ENCODE measurements at regions not wholly inside any gene's neighbourhood (a gene's known extent, or its start where the extent isn't known, plus 50 kb on each side); places are given as distances from the start of the nearest gene placed in this dataset.

- no peaks in the 10 kb centered on the region for H3K4me1 ChIP-seq
- no peak for DNase-seq
- intact Hi-C loops (cut with DNase I) = no loop called here
- 61 to 62% methylated on average over 6 of the region's 6 CpGs for WGBS, 2 donors
- H3K9me3 ChIP-seq = no peaks in the 10 kb centered on the region
- no peaks in the 10 kb centered on the region for H3K36me3 ChIP-seq
- no peak overlapping the region for H3K27ac ChIP-seq
- H3K27me3 ChIP-seq = no peaks in the 10 kb centered on the region
- no peak for TF ChIP-seq CTCF (IDR thresholded peaks at IDR 0.05)
- no peak for TF ChIP-seq POLR2A (IDR thresholded peaks at IDR 0.05)
- TF ChIP-seq POLR2AphosphoS5 (IDR thresholded peaks at IDR 0.05) = no peak
- TF ChIP-seq EP300 (IDR thresholded peaks at IDR 0.05) = no peak
- no peak overlapping the region for H3K4me3 ChIP-seq
These were observed 146.0 kb upstream of the FBXL7 start for GRCh38 chr5:15354021-15354420.

- H3K36me3 ChIP-seq = no peaks in the 10 kb centered on the region
- no peaks in the 10 kb centered on the region for H3K9me3 ChIP-seq
- H3K4me3 ChIP-seq = no peak overlapping the region
- no peaks in the 10 kb centered on the region for H3K4me1 ChIP-seq
- intact Hi-C loops (cut with DNase I) = no loop called here
- no peak for DNase-seq
- 39 to 49% methylated on average over 3 of the region's 3 CpGs for WGBS, 2 donors
- no peaks in the 10 kb centered on the region for H3K27me3 ChIP-seq
- no peak for TF ChIP-seq POLR2AphosphoS5 (IDR thresholded peaks at IDR 0.05)
- H3K27ac ChIP-seq = no peak overlapping the region
These were observed 146.8 kb upstream of the FBXL7 start for GRCh38 chr5:15353086-15353645.

GRCh38 chr5:15350614-15351013, 149.4 kb upstream of the FBXL7 start:
- TF ChIP-seq EP300 (IDR thresholded peaks at IDR 0.05) = no peak
- TF ChIP-seq POLR2AphosphoS5 (IDR thresholded peaks at IDR 0.05) = no peak
- no peak for TF ChIP-seq POLR2A (IDR thresholded peaks at IDR 0.05)
- no peak for TF ChIP-seq CTCF (IDR thresholded peaks at IDR 0.05)
- H3K27ac ChIP-seq = no peak overlapping the region
- 76 to 92% methylated on average over 1 of the region's 1 CpG for WGBS, 2 donors
- no peak overlapping the region for H3K4me3 ChIP-seq
- no peaks in the 10 kb centered on the region for H3K36me3 ChIP-seq
- intact Hi-C loops (cut with DNase I) = no loop called here
- no peaks in the 10 kb centered on the region for H3K9me3 ChIP-seq
- H3K27me3 ChIP-seq = no peaks in the 10 kb centered on the region
- H3K4me1 ChIP-seq = no peaks in the 10 kb centered on the region
- no peak for DNase-seq

DNA sequence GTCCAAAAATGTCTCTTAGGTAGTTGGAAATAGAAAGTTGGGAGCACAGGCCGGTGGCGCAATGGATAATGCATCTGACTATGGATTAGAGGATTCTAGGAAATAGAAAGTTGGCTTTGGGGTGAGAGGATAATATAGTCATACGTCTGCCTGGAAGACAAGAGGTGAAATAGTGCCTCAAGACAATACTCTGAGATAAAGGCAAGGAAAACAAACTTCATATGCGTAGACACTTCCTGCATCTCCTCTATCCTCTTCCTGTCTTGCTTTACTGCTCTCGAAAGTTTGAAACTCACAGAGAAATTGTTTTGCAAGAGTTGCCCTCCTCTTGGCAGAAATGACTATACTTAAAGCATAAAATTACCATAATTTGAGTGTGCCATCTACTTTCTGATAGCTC, 153.2 kb upstream of the FBXL7 start:
- TF ChIP-seq POLR2A (IDR thresholded peaks at IDR 0.05) = no peak
- no peak for TF ChIP-seq POLR2AphosphoS5 (IDR thresholded peaks at IDR 0.05)
- no peak for TF ChIP-seq EP300 (IDR thresholded peaks at IDR 0.05)
- TF ChIP-seq CTCF (IDR thresholded peaks at IDR 0.05) = no peak
- 66 to 88% methylated on average over 5 of the region's 5 CpGs for WGBS, 2 donors
- no peaks in the 10 kb centered on the region for H3K9me3 ChIP-seq
- H3K4me3 ChIP-seq = no peak overlapping the region
- H3K27ac ChIP-seq = no peak overlapping the region
- intact Hi-C loops (cut with DNase I) = no loop called here
- H3K27me3 ChIP-seq = no peaks in the 10 kb centered on the region
- no peak for DNase-seq
- no peaks in the 10 kb centered on the region for H3K4me1 ChIP-seq
- H3K36me3 ChIP-seq = no peaks in the 10 kb centered on the region

GRCh38 chr5:15344954-15345353, 155.0 kb upstream of the FBXL7 start:
- Histone ChIP-seq H3K36me3 (no peaks in the 10 kb centered on the region), H3K27ac (no peak overlapping the region), H3K4me1 (no peaks in the 10 kb centered on the region), H3K4me3 (no peak overlapping the region), H3K9me3 (no peaks in the 10 kb centered on the region), H3K27me3 (no peaks in the 10 kb centered on the region)
- intact Hi-C loops (cut with DNase I) = no loop called here
- whole genome bisulfite sequencing, 2 donors = 76 to 84% methylated on average over 2 of the region's 2 CpGs
- TF ChIP-seq CTCF (IDR thresholded peaks at IDR 0.05) (no peak), POLR2A (IDR thresholded peaks at IDR 0.05) (no peak), EP300 (IDR thresholded peaks at IDR 0.05) (no peak), POLR2AphosphoS5 (IDR thresholded peaks at IDR 0.05) (no peak)
- no peak for DNase-seq

Data from sigmoid colon (tissue), 6 donors.